Left forelimb (tissue), 1 donor: ENCODE measurements at regions not wholly inside any gene's neighbourhood (a gene's known extent, or its start where the extent isn't known, plus 50 kb on each side); places are given as distances from the start of the nearest gene placed in this dataset.

Experiments used
- DNase-seq: peaks from one replicate; pipeline ENCODE4 v3.0.0-alpha.2; 2018; ENCODE audit warnings: low spot score

- no peak for DNase-seq
These were observed 234.5 kb downstream of the LMO4 start for GRCh38 chr1:87563211-87563610.

DNA sequence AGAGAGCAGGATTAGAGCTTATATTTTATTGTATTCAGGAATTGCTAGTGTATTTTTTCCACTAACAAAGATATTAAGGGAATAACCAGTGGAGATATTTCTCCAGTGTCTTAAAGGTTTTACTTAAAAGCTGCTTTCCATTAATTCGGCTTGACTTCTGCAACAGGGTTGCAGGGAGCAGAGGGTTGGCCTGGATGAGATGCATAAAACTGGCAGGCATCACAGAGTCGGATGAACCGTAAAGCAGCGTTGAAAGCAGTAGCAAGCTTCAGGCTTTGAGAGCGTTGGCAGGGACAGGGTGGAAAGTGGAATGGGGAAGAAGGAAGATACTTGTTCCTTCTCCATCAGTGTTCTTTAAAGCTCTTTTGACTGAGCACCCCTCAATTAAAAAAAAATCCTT, 237.2 kb downstream of the LMO4 start:
- DNase-seq, result no peak

GRCh38 chr1:87568005-87568404, 239.3 kb downstream of the LMO4 start:
- DNase-seq, result no peak

DNA sequence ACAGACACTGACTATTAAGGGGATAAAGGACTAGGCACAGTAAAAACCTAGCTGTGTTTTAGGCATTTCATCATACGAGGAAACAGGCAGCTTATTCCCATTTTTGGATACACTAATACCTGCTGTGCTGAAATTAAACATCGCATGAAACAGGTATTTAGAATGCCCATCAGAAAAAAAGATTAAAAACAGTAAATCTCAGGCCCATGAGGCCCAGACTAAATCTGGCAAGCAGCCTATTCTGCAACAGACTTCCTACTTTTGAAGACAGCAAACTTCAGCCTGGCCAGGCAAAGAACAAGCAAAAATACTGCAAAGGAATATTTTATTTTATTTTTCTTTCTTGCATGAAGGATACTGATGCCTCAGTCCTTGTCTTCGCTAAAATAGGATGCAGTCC, 240.2 kb downstream of the LMO4 start:
- no peak for DNase-seq

- DNase-seq, result no peak
These were observed 243.3 kb downstream of the LMO4 start for GRCh38 chr1:87572008-87572407.

DNA sequence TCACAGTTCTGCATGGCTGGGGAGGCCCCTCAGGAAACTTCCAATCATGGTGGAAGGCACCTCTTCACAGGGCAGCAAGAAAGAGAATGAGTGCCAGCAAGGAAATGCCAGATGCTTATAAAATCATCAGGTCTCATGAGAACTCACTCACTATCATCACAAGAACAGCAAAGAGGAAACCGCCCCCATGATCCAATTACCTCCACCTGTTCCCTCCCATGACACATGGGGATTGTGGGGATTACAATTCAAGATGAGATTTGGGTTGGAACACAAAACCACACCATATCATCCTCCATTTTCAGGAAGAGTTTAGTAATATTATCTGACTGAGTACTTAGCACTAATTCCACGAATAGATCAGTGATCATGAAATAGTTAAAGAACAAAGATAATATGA, 244.2 kb downstream of the LMO4 start:
- DNase-seq, result no peak

GRCh38 chr1:87575528-87575927, 246.8 kb downstream of the LMO4 start:
- DNase-seq, result no peak

- DNase-seq, result no peak
These were observed 249.8 kb downstream of the LMO4 start for GRCh38 chr1:87578464-87578863.

DNA sequence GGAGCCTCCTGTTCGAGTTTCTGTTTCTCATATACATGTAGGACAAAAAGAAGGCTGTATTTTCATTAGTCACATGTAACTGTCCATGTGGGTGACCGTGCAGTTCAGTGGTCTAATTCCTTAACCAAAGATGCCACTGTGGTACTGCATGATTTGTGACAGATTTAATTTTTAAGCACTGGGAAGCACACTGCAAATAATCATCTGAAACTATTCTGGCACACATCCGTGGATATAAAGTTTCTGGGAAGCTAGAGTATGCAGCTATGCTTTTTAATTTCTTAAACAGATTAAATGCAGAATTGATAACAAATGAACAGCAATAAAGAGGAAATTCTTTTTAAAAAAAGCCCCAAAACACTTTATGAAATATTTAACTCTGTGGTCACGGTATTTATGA, 254.8 kb downstream of the LMO4 start:
- DNase-seq, result no peak

DNA sequence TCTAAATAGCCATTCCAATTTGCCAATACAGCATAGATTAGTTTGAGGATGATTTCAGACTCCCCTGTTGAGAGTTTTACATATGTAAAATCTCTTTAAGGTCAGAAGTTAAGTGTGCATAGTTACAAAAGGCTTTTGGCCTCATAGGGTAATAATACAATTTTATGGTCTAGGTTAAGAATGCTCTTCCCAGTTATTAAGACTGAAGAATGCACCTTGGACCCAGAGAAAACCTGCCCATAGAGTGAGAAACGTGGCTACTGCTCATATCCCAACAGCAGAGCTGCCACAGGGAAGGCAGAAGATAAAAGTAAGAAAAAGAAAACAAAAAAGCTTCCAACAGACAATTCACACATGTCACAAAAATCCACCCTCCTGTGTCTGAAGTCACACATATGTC, 255.9 kb downstream of the LMO4 start:
- DNase-seq, result no peak

- no peak for DNase-seq
These were observed 257.8 kb downstream of the LMO4 start for GRCh38 chr1:87586501-87586900.

DNA sequence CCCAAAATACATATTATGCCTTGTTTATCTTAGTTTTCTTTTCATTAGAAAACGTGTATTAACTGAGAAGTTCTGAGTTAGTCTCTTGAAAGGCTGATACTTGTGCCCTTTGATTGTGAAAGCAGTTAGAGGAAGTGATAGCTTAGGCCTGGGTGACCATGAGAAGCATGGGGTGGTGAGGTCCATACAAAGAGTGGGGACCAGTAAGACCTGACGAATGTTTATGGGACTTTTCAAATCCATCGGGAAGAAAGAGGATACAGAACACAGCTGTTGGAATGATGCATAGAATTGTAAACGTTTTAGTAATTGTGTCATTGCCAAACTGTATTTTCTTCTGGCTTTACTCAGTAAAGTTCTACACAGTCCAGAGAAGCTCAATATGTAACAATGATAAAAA, 259.8 kb downstream of the LMO4 start:
- DNase-seq, result no peak

DNA sequence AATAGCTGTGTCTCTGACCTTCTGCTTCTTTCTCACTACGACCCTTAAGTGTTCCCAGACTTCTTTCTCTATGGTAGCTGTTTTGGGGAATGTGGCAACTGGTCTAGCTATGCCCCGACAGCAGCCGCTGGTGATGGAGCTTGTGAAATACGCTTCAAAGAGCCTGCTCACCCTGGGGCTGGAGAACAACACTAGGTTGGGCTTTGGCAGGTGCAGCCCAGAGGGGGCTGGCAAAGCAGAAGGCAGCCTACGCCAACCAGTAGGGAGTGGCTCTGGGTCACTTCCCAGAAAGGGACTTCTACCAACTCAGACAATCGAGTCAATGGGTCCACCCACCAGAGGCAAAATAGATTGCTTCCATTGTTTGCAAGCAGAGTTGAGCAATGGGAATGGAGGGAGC, 262.8 kb downstream of the LMO4 start:
- no peak for DNase-seq

DNA sequence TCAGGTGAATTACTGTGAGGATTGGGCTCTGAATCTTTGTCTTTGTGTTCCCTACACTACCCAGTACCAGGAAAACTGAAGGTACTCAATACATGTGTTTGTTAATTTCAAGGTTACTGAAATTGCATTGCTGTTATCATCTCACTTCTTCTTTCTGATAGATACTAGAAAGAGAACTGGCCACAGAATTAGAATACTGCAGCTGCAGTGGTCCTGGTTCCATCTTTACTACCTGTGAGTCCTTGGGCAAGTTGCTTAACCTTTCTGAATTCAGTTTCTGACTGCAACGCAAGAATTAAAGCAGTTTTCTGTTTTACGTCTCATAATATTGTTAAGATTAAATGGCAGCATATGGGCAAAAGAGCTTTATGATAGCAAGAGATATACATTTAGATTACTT, 263.5 kb downstream of the LMO4 start:
- no peak for DNase-seq

DNA sequence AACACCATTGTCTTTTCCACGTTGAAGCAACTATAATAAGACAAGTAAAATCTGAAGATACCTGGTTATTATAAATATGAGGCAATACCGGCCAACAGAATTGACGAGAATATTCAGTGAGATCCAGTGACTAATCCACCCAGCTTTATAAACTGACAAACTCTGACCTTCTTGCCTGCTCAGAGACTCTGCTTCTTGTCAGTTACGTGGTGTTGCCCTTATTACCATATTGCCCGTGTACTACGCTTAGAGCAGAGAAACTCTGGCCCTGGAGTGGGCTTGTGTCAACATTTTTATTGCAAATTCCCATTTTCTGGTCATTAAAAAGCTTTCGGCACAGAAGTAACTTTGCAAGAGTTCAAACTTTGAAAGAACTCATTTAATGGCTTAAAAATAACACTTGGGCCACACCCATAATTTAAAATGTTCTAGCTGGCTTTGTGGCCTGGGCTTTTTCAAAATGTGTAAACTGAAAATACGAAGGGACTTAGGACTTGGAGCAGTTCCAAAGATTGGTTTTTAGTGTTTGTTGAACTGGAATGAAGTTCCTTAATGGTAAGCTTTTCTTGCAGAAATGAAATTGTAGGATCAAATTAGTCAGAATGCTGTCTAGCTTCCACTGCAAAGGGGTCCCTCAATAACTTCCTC, 266.2 kb downstream of the LMO4 start:
- DNase-seq, result no peak

DNA sequence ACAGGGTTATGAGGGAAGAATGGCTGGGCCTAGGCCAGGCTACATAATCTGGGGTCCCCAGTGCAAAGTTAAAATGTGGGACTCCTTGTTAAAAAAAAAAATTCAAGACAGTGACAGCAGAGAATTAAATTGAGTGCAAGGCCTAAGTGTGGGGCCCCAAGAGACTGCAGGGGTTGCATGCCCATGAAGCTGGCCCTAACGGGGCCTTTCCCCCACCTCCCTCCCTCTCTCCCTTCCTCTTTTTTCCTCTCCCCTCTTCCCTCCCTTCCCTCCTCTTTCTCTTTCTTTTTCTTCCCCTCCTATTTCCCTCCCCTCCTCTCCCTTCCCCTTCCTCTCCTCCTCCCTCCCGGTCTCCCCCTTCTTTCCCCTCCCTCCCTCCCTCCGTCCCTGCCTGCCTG, 266.7 kb downstream of the LMO4 start:
- no peak for DNase-seq

DNA sequence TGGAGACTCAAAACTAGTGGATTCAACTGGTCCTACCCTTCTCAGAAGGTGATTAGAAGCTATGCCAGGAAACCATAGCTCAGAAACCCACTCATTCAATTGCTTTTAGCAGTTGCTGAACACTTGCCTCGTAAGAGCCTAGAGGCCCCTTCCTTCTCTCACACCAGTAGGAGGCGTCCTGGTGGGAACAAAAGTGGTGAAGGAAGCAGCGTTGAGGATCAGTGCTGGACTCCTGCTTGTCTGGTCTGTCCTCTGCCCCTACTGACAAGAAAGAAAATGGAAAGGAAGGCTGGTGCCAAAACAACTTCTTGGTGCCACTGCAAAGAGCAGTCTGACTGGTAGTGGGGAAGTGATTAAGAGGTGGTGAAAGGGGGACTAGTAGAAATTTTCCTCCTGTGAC, 269.7 kb downstream of the LMO4 start:
- no peak for DNase-seq

- no peak for DNase-seq
These were observed 270.9 kb downstream of the LMO4 start for GRCh38 chr1:87599569-87599968.

GRCh38 chr1:87600055-87600850, 271.6 kb downstream of the LMO4 start:
- no peak for DNase-seq

DNA sequence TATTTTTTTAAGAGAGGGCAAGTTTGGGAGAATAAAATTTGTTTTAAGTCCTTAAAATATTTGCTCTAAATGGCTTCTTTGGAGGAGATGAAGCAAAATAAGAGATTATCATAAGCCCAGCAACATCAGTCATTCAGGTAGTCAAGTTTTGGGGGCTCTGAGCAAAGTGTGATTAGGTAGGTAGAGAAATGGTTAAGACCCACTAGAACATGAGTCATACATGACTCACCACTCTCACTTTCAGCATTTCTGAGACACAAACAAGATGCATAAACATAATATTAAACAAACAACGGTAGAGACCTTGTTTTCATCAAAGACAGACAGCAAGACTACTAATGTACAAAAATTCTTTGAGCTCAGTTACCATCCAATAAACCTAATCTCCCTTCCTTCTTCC, 272.2 kb downstream of the LMO4 start:
- DNase-seq, result no peak

DNA sequence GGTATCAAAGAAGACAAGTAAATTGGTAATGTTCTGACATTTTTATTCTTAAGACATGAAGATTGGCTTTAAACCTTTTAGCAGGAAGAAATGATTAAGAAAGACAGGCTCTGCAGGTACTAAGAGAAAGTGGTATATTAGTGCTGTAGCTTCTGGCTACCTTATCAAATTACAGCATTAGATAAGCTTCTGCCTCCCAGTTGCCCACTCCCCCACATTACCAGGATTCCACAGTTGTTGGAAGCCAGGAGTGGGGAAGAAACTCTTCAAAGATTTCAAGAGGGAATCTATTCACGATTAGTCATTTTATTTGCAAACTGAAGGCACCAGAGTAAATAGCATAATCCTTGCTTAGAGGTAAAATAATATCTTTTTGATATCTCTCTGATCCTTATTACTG, 274.9 kb downstream of the LMO4 start:
- DNase-seq, result no peak

DNA sequence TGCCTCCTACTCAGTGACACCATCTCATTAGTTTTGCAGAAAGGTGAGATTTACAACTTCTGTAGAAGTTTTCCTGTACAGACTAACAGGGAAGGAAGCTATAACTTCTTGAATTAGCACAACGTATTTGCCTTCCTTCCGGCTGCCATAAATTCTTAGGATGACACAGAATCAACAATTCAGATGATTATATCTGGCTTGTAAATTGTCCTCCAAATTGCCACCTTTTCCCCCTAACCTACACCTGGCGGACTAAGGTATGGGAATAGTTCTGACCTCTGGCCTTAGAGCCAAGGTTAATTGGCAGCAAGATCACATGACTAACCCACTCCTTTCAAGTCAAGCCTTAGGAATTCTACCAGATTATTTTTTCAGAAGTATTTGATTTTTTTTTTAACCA, 284.3 kb downstream of the LMO4 start:
- DNase-seq, result no peak

DNA sequence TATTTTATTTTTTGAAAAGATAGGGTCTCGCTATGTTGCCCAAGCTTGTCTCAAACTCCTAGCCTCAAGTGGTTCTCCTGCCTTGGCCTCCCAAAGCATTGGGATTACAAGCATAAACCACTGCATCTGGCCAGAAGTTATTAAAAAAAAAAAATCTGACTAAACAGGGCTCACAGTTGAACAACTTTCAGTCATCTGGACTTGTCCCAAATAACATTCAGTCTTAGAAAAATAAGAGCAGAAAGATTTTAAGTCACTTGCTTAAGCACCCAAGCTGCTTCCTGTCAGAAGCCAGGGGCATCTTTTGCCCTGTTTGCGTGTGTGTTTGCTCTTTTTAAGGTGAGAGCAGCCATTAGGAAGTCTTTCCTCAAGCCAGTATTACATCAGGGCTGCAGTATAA, 286.8 kb downstream of the LMO4 start:
- DNase-seq, result no peak

DNA sequence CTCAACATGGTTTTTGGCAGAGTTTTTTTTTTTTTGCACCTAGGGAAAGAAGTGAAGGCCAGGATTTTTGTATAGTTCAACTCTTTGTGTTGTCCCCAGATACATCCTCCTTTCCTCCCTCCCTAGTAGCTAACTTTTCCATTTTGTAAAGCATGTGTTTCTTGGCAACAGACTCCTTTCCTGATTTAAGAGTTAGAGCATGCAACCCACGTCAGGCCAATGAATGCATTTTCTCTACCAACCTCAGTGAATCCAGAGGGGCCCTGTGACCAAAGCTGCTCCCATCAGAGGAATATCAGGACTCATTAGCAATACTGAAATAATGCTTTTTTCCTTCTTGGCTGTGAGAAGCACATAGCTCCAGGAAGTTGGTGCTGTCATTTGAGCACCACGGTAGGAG, 287.2 kb downstream of the LMO4 start:
- no peak for DNase-seq
